CD4-positive, alpha-beta T cell treated with Interleukin-17A for 1 hour (primary cell): ENCODE measurements at regions not wholly inside any gene's neighbourhood (a gene's known extent, or its start where the extent isn't known, plus 50 kb on each side); places are given as distances from the start of the nearest gene placed in this dataset.

Source experiments
- DNase-seq: peaks from one replicate; pipeline ENCODE4 v3.0.0-alpha.2; 2020

DNA sequence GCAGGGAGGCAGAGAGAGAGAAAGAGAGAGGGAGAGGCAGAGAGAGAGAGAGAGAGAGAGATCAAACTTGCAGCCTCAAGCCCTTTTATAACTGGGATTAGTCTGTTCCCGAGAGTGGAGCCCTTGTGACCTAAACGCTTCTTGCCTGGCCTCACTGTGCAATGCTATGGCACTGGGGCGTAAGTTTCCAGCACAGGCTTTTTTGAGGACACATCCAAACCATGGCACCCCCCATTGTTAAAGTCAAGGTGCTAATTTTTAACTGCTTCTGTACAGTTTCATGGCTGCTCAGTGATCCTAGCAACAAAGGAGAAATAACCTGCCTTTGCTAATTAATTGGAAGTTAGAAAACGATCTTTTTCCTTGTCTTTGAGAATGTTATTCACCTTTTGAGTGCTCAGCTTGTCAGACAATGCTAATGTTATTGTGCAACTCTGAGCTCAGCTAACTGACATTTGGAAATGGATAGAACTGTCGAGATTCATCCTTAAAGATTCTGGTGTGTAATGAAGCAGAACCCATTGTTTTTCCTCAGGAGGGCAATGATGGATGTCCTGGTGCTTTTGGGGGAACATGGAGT lies 268.4 kb downstream of the GLRX3 start:
- no peak for DNase-seq

DNA sequence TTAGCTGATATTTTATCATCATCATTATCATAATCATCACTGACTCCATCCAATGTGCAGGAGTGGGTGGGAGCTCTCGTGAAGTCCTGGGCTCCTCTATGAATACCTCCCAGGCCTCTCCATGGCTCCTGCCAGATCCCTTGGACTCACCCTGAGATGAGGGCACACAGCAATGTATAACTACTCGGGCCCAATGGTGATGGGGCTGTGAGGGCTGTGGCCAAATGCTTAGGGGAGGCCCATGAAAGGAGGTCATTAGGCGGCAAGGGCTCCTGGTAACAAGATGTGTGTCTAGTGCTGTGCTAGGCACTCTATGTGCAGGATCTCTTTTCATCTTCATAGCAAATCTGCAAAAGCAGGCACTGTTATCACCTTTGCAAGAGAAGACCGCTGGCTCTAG lies 270.9 kb downstream of the GLRX3 start:
- DNase-seq, result no peak

DNA sequence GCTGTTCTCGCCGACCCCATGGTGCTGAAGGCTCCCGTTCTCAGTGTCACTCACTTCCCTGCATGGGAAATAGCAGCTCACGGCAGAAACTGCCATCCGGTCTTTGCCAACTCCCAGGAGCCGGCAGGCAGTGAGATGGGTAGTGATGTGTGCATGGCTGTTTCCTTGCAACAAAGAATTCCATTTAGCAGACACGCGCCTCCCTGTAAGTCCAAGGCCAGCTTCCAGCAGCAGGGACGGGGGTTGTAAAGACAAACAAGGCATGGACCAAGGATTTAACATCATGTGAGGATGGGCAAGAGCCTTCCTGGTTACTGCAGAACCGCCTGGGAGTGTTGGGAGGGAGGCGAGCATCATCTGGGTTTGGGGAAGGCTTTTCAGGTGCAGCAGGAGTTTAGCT lies 273.1 kb downstream of the GLRX3 start:
- no peak for DNase-seq

DNA sequence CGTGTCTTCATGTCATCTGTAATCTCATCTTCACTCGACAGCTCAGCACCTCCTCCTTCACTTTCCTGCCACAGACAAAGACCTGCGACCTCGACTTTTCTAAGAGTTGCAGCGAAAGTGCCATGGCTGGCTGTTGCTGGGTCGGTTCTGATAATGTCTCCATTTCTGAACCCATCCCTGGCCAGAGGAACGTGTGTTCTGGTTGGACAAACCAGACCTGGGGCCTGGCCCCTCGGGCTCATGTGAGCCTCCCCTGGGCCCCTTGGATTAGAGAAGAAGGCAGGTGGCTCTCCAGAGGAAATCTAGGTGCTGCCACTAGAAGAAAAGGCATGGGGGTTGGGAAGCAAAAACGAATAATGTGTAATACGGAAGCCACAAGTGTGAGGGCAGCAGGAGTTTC lies 273.7 kb downstream of the GLRX3 start:
- no peak for DNase-seq

DNA sequence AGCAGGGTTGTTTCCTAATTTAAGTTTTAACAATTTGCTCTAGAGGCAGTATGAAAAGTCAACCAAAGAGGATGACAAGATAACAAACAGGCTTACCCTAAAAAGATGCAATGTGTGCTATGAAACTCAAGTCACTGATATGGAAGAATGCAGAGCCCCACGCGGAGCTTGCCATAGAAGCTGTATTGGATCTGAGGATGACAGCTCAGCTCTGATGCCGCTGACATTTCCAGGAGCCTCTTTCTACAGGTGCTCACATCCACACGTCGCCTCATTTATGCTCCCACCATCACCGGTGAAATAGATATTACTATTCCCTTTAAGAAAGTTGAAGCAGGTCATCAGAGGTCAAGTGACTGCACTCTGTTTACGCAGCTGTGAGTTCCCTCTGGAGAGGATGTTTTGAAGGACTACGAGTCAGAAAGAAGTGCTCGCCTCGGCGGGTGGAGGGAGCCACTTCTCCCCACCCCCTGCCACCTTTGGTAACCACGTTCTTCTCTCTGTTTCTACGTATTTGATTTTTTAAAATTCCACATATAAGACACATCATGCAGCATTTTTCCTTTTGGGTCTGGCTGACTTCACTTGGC lies 275.4 kb downstream of the GLRX3 start:
- DNase-seq, result no peak

DNA sequence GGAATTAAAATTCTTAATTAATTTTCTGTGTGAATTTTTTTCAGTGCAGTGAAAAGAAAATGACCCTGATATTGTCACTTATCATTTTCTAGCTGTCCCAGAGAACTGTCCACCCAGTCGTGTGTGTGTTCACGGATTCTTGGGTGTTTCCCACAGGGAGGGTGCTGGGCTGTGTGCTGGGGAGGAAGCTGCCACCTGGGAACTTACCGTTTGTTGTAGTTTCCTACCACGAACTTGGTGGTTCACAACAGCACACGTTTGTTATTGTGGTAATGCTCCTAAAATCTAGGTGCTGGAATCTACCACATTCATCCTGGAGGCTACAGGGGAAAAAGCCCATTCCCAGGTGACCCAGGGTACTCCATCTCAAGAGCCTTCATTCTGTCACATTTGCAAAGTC lies 276.1 kb downstream of the GLRX3 start:
- DNase-seq, result no peak

DNA sequence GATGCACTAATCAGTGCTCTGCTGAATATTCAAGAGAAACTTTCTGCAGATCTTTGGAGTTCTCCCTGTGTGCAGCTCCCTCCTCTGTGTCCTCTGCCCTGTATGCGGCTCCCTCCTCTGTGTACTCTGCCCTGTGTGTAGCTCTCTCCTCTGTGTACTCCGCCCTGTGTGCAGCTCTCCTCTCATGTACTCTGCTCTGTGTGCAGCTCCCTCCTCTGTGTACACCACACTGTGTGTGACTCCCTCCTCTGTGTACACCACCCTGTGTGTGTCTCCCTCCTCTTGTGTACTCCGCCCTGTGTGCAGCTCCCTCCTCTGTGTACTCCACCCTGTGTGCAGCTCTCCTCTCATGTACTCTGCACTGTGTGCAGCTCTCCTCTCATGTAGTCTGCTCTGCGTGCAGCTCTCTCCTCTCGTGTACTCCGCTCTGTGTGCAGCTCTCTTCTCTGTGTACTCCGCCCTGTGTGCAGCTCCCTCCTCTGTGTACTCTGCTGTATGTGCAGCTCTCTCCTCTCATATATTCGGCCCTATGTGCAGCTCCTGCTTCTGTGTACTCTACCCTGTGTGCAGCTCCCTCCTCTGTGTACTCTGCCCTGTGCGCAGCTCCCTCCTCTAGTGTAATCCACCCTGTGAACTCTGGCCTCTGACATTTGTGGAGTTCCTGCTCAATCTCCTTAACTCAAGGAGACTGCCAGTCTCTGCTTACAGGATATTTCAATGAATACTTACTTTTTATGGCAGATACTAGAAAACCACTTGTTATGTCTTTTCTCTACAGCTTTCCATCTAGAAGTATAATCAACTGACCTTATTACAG lies 280.4 kb downstream of the GLRX3 start:
- no peak for DNase-seq

DNA sequence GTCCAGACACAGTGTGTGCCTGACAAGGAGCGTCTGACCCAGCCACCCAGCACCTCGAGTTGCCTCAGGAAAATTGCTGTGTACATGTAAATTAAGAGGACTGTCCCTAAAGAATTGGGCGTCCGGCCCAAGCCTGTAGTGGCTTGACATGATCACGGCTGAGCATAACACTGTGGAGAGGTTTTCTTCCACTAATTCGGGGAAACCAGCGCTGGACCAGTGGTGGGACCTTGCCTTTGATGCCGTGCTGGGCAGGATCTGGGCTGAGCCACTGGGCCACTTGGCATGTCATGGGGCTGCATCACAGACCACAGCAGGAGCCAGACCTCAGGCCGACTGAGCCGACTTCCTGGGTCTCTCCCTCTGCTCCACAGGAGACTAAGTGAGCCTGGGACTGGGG lies 282.5 kb downstream of the GLRX3 start:
- DNase-seq, result no peak

DNA sequence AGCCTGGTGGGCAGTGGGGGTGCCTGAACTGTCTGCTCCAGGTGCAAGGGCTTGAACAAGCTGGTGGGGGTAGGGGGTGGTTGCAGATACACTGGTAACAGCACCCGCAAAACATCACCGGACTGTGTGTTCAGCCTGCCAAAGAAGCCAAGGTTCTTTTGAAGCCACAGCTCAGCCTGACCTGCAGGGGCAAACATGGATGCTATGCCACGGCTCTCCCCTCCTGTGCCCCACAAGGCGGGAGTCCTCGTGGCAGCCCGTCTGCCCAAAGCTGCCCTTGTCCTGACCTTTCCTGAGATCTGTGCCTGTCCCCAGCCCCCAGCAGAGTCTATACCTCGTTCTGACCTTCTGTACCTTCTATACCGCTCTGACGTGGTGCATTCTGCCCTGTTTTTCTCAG lies 285.7 kb downstream of the GLRX3 start:
- DNase-seq, result no peak

DNA sequence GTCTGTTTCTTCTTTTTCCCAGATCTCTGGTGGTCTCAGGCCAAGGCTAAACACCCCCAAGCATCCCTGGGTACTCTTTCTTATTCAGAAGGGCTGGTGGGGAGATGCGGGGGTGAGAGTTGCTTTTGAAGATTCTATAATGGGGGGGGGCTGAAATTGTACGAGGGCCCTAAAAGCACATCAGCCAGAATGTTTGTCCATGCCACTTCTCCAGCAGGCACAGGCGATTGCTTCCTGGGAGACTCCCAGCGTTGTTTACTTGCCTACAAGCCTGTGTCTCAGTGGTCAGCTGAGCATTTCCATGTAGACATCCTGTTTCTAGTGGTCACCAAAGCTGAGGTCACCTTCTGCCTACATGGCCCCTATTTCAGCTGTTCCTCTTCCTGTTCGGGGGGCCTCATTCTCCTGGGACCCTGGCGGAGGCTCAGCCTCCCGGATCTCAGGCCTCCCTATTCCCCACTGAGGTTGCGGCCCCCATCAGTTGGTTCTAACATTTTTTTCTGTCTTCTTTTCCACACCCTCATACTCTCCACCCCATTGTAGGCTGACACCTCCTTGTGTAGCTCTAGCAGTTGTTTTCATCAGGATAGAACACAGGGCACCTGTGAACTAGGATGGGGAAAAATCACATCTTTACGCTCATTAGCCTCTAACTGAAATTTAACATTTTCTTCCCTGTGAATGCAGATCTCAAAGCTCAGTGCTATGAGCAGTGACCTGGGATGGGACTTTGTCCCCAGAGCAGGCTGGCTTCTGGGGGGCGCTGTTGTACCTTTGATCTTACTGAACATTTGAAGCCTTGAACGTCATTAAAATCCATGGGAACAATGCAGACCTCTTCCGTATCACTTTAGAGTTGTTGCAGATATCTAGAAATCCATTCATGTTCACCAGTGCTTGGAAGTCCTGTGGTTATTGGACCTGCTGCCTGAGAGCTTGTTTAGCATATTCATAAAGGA lies 286.5 kb downstream of the GLRX3 start:
- DNase-seq, result no peak

DNA sequence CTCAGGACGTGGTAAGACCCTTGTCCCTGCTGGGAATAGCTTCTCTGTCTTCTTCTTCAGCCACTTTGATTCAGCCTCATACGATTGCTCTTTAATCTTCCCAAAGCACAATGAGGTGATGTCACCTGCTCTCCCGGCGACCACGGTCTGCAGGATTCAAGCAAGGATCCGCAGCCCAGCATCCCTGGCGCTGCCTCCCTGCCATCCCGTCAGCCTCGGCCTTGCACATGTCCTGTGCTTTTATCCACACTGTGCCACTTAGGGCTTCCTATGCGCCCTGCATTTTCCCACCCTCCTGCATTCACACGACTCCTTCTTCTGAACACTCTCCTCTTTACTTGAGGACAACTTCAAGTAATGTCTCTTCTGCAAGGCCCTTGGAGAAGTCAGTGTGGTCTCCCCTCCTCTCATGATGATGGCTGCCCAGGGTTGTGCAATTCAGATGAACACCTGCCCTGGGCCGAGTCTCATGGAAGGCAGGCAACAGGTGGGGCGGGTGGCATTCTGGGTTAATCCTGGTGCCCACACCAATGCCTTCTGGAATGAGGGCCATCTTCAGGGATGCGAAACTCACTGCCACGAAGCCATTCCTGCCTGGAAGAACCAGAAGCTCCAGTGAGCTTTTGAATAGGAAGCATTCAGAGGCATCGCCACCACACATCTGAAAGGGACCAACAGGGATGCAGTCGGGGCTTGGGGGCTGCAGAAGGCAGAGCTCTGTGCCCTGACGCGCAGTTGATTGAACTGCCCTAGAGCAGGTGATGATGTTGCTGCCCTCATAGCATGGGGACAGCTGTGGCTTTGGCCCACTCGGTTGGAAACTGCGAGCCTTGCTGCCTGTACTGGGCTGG lies 287.5 kb downstream of the GLRX3 start:
- DNase-seq, result no peak

DNA sequence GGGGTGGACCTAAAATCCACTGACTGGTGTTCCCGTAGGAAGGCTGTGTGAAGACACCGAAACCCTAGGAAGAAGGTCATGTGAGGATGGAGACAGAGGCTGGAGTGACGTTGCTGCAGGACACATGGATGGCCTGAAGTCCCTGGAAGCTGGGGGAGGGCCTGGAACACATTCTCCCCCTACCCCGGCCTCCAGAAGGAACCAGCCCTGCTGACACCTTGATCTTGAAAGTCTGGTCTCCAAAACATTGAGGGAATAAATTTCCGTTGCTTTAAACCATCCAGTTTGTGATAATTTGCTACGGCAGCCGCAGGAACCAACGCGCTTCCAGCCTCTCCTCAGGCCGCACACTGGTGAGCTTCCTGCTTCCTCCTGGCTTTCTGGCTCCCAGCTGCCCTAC lies 288.2 kb downstream of the GLRX3 start:
- no peak for DNase-seq

DNA sequence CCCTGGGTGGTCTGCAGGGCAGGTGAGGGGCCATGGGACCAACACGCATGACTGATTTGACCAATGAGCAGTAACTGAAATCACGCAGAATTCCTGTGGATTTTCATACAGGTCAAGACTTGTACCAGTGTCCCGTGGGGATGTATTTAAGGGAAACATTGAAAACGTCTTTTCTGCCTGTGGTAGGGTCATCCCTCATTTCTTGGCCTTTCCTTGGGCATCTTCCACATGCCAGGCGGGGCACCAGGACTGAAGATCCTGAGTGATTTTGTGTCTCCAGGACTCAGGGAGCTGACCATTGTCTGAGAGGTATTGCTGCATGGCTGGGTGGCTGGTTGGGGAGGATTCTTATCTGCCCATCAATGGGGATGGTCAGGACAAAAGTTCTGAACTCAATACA lies 289.0 kb downstream of the GLRX3 start:
- DNase-seq, result no peak

DNA sequence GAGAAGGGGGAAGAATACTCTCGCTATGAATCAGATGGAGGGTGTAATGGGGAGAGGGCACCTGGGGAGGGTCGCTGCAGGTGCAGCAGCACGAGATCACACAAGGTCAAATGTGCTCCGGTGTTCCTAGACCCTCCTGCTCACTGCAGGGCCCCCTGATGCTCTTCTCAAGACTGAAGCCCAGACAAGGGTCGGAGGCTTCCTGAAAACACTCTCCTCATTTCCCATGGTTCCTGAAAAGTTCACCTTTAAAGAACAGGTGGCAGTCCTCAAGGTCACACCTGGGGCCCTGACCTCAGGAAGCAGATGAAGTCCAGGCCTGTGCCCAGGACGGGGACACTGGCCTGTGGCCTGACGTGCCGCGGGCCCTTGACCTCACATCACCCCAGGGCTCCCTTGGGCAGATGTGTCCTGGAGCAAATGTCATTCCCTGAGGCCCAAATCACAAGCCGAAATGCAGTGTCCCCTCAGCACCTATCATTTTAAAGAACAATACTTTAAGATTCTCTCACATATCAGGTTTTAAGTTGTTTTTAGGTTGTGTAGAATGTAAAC lies 289.8 kb downstream of the GLRX3 start:
- no peak for DNase-seq

DNA sequence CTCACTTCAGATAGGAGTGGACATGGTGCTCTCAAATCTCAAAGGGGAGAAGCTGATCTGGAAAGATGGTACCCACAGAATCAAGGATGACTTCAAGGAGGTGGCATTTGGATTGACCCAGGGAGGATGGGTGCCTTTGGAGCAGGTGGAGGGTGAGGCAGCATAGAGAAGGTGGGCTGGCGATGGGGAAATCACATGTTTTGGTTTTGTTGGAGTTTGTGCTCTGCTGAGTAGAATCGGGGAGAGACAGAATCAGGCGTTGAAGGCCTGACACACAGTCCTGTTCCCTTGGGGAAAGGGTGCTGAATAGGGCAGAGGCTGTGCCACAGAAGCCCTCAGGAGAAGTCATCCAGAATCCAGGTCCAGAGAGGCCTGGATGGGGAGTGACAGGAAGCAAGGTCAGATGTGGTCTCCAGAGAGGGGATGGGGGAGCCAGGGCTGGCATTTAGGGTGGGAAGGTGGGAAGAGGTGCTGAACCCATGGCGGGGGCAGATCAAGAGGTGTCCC lies 291.1 kb downstream of the GLRX3 start:
- no peak for DNase-seq

DNA sequence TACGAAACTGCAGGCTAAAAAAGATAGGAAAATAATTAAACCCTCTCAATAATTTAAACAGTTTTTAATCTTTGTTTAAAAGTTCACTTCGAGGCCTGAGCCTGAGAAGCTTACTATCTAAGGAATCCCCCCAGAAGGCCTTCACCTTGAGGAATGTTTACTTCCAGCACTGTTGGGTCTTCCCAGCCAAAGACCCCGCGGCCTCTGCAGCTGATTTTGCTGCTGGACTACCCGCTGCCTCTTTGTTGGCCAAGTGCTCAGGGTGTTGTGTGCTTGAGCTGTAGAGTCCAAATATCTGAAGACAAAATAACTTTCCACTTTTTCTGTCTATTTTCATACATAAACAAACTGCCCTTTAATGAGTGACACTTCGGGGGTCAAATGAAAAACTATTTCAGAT lies 292.7 kb downstream of the GLRX3 start:
- DNase-seq, result no peak

DNA sequence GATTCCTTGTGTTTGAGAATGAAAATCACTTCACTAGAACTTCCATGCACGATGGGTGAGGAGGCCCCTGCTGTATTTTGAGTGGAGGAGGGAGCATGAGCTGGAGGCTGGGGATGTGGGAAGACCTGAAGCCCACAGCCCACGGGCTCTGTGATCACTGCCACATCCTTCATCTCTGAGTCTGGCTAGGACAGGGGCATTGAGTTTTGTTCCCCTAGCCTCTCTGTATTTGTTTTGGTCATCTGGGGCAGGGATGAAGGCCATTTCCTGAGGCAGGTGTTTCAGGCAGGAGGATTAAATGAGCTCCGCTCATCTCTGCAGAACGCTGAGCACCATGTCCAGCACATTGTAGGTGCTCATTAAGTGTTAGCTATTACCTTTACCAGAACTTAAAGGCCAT lies 293.6 kb downstream of the GLRX3 start:
- DNase-seq, result no peak

DNA sequence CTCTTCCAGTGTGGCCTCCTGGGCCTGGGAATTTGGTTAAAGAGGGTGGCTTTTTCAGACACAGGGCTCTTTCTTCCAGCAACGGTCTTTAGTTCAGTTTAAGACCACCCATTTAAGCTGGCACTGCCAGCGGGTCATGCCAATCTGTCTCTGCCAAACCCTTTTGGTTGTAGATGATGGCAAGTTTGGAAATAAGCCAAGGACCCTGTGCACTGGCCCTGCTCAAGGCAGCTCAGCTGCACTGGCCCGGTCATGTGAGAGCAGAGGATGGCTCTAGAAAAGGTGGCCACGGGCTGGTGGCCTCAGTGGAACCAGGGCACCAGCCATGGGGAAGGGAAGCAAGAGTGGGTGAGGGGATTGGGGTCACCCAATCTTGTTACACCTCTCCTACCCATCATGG lies 294.1 kb downstream of the GLRX3 start:
- no peak for DNase-seq

DNA sequence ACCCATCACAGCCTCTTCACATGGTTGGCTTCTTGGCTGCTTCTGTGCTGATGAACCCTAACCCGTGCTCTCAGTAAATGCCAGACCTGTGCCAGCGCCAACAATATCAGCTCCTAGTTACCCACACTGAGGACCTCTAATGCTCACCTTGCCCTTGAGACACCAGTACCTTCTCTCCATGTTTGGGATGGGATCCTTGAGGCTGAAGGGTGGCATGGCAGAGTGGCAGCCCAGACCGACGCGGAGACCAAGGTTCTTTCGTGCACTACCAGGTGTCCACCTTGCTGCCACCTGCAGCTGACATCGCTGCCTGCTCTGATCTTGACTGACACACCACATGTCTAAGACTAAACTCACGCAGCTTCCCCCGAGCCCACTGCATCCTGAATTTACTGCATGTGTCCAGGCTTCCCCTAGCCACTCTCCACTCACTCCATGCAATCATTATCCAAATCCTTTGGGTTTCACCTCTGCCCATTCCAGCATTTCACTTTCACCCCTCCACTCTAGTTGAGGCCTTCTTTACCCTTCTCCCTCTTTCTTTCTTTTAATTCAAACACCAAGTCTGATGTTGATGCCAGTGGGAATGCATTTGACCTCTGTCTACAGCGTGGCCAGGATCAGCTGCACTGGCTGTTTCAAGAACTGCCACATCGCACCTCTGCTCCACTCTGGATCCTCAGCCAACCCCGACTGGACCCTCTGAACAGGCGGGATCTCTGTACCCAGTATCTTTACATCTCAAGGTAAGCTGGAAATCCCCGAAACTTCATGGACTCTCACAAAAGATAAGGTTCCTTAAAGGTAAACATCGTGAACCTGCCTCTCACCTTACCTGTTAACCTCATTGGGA lies 294.9 kb downstream of the GLRX3 start:
- DNase-seq, result no peak

DNA sequence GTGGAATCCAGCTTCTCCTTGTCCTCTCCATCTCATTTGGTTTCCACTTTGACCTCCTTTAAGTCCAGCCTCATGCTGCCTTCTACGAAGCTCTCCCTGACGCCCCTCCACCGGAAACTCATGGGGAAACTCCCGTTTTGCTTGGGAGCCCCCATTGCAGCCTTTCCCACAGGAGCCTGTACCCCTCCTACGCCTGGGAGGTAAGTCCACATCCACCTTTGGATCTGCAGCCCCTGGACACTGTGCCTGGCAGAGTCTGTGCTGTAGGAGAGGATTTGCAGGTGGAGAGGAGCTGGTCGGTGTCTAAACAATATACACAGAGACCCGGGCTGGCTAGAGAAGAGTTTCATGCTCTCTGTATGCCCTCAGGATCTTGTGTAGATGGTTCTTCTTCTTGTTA lies 296.1 kb downstream of the GLRX3 start:
- no peak for DNase-seq

DNA sequence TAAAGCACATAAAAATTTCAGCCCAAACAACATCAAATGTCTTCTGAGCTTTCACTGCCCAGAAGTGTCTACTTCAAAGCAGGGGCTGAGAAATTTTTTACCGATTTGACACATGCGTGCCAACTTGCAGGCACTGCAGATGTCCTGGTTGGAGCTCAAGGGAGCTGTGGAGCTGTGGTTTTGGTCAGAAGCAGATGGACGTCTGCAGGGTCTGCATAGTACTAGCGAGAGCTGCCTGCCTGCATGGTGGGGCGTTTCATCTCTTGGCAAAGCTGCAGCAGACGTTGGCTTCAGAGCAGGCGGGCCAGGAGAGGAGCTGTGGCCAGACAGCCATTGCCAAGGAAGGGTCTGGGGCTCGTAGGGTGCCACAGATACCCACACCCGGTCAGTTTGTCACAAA lies 296.7 kb downstream of the GLRX3 start:
- DNase-seq, result no peak
